ENCODE measurements at regions not wholly inside any gene's neighbourhood (a gene's known extent, or its start where the extent isn't known, plus 50 kb on each side); places are given as distances from the start of the nearest gene placed in this dataset.

DNA sequence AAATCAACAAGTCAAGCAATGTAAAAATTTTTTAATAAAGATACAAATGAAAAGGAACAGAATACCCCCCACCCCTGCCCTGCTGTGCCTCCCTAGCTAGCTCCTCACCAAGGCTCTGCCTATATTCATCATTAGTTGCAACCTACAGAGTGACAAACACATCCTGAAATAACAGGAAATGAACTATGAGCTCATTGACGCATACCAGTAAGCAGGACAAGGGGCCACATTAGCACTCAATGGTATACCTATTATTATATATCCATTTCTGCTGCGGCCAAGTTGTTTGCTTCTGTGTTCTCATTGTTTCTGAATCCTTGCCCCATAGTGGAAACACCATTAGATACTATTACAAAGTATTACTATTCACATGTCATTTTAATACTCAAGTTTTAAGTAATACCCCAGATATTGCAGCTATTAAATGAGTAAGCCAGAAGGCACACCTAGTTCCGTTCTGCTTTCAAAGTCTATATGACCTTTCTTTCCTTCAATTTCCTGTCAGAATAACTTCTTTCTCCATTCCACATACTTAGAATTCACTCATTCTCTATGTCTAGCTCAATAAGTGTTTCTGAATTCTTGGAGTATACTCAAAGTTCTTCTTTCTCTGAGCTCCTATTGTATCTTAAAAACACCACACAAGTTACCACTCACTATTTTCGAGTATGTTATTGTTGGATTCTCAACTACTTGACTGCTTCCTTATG, 1214.9 kb downstream of the PLA2G4A start (continued):
- no peak for TF ChIP-seq EZH2phosphoT487 (IDR thresholded peaks at IDR 0.05; ENCODE audit: unreplicated experiment)
- TF ChIP-seq, protein P1, sequence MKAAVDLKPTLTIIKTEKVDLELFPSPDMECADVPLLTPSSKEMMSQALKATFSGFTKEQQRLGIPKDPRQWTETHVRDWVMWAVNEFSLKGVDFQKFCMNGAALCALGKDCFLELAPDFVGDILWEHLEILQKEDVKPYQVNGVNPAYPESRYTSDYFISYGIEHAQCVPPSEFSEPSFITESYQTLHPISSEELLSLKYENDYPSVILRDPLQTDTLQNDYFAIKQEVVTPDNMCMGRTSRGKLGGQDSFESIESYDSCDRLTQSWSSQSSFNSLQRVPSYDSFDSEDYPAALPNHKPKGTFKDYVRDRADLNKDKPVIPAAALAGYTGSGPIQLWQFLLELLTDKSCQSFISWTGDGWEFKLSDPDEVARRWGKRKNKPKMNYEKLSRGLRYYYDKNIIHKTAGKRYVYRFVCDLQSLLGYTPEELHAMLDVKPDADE (IDR thresholded peaks at IDR 0.05): no peak

DNA sequence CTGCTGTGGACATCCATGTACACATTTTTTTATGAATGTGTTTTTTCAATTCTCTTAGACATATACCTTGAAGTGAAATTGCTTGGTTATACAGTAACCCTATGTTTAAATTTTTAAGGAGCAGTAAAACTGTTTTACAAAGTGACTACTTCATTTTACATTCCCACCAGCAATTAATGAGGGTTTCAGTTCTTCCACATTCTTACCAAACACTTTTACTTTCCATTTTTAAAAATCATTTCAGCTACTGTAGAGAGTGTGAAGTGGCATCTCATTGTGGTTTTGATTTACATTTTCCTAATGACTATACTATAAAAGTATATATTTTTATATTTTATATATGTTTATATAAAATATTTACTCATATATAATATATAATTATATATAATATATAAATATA, 1221.5 kb downstream of the PLA2G4A start:
- Histone ChIP-seq H3K36me3 (ENCODE audit: insufficient read depth) (no peaks in the 10 kb centered on the region), H3K27ac (ENCODE audit: low read depth) (no peak overlapping the region), H4K20me1 (replicated peaks; ENCODE audit: insufficient read depth) (no peaks in the 10 kb centered on the region), H2AFZ (no peak overlapping the region), H3K9me2 (ENCODE audit: insufficient read depth) (no peaks in the 10 kb centered on the region), H3F3A (replicated peaks; ENCODE audit: low read depth) (no peaks in the 10 kb centered on the region), H3K4me3 (no peak overlapping the region), H3K79me2 (replicated peaks; ENCODE audit: insufficient read depth) (no peaks in the 10 kb centered on the region), H3K27me3 (ENCODE audit: insufficient read depth) (no peaks in the 10 kb centered on the region), H3K4me1 (ENCODE audit: insufficient read depth) (no peaks in the 10 kb centered on the region), H3K4me2 (no peak overlapping the region)
- H3K27ac Mint-ChIP-seq: no peak overlapping the region
- peaks cover 2% of the 10 kb centered on the region for H3K27me3 Mint-ChIP-seq (ENCODE audit: insufficient read depth, low read depth, poor library complexity)
- H3K36me3 Mint-ChIP-seq (ENCODE audit: low read depth): no peaks in the 10 kb centered on the region
- no peak for ATAC-seq
- no peaks in the 10 kb centered on the region for H3K4me1 Mint-ChIP-seq
- H3K9me3 Mint-ChIP-seq: no peaks in the 10 kb centered on the region
- DNase-seq (ENCODE audit: low spot score): no peak
- no peak overlapping the region for H3K4me3 Mint-ChIP-seq
- TF ChIP-seq EZH2 (IDR thresholded peaks at IDR 0.05; ENCODE audit: low read depth, unreplicated experiment) (no peak), EZH2phosphoT487 (IDR thresholded peaks at IDR 0.05; ENCODE audit: unreplicated experiment) (no peak), NANOG (IDR thresholded peaks at IDR 0.05; ENCODE audit: borderline replicate concordance) (no peak), ZNF331 (CRISPR knock-in tag; IDR thresholded peaks at IDR 0.05; ENCODE audit: low read depth) (no peak), CREB1 (CRISPR knock-in tag; IDR thresholded peaks at IDR 0.05; ENCODE audit: low read depth) (no peak), STAT1 (IDR thresholded peaks at IDR 0.05; ENCODE audit: unreplicated experiment) (no peak), ZNF114 (CRISPR knock-in tag; IDR thresholded peaks at IDR 0.05) (no peak), JUNB (IDR thresholded peaks at IDR 0.05; ENCODE audit: unreplicated experiment) (no peak)
- TF ChIP-seq, protein P2, sequence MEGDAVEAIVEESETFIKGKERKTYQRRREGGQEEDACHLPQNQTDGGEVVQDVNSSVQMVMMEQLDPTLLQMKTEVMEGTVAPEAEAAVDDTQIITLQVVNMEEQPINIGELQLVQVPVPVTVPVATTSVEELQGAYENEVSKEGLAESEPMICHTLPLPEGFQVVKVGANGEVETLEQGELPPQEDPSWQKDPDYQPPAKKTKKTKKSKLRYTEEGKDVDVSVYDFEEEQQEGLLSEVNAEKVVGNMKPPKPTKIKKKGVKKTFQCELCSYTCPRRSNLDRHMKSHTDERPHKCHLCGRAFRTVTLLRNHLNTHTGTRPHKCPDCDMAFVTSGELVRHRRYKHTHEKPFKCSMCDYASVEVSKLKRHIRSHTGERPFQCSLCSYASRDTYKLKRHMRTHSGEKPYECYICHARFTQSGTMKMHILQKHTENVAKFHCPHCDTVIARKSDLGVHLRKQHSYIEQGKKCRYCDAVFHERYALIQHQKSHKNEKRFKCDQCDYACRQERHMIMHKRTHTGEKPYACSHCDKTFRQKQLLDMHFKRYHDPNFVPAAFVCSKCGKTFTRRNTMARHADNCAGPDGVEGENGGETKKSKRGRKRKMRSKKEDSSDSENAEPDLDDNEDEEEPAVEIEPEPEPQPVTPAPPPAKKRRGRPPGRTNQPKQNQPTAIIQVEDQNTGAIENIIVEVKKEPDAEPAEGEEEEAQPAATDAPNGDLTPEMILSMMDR (conservative IDR thresholded peaks at IDR 0.05; ENCODE audit: low read depth in 2 of 2): no peak
- TF ChIP-seq, protein P3, sequence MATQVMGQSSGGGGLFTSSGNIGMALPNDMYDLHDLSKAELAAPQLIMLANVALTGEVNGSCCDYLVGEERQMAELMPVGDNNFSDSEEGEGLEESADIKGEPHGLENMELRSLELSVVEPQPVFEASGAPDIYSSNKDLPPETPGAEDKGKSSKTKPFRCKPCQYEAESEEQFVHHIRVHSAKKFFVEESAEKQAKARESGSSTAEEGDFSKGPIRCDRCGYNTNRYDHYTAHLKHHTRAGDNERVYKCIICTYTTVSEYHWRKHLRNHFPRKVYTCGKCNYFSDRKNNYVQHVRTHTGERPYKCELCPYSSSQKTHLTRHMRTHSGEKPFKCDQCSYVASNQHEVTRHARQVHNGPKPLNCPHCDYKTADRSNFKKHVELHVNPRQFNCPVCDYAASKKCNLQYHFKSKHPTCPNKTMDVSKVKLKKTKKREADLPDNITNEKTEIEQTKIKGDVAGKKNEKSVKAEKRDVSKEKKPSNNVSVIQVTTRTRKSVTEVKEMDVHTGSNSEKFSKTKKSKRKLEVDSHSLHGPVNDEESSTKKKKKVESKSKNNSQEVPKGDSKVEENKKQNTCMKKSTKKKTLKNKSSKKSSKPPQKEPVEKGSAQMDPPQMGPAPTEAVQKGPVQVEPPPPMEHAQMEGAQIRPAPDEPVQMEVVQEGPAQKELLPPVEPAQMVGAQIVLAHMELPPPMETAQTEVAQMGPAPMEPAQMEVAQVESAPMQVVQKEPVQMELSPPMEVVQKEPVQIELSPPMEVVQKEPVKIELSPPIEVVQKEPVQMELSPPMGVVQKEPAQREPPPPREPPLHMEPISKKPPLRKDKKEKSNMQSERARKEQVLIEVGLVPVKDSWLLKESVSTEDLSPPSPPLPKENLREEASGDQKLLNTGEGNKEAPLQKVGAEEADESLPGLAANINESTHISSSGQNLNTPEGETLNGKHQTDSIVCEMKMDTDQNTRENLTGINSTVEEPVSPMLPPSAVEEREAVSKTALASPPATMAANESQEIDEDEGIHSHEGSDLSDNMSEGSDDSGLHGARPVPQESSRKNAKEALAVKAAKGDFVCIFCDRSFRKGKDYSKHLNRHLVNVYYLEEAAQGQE (IDR thresholded peaks at IDR 0.05; ENCODE audit: unreplicated experiment): no peak
- TF ChIP-seq, protein P4, sequence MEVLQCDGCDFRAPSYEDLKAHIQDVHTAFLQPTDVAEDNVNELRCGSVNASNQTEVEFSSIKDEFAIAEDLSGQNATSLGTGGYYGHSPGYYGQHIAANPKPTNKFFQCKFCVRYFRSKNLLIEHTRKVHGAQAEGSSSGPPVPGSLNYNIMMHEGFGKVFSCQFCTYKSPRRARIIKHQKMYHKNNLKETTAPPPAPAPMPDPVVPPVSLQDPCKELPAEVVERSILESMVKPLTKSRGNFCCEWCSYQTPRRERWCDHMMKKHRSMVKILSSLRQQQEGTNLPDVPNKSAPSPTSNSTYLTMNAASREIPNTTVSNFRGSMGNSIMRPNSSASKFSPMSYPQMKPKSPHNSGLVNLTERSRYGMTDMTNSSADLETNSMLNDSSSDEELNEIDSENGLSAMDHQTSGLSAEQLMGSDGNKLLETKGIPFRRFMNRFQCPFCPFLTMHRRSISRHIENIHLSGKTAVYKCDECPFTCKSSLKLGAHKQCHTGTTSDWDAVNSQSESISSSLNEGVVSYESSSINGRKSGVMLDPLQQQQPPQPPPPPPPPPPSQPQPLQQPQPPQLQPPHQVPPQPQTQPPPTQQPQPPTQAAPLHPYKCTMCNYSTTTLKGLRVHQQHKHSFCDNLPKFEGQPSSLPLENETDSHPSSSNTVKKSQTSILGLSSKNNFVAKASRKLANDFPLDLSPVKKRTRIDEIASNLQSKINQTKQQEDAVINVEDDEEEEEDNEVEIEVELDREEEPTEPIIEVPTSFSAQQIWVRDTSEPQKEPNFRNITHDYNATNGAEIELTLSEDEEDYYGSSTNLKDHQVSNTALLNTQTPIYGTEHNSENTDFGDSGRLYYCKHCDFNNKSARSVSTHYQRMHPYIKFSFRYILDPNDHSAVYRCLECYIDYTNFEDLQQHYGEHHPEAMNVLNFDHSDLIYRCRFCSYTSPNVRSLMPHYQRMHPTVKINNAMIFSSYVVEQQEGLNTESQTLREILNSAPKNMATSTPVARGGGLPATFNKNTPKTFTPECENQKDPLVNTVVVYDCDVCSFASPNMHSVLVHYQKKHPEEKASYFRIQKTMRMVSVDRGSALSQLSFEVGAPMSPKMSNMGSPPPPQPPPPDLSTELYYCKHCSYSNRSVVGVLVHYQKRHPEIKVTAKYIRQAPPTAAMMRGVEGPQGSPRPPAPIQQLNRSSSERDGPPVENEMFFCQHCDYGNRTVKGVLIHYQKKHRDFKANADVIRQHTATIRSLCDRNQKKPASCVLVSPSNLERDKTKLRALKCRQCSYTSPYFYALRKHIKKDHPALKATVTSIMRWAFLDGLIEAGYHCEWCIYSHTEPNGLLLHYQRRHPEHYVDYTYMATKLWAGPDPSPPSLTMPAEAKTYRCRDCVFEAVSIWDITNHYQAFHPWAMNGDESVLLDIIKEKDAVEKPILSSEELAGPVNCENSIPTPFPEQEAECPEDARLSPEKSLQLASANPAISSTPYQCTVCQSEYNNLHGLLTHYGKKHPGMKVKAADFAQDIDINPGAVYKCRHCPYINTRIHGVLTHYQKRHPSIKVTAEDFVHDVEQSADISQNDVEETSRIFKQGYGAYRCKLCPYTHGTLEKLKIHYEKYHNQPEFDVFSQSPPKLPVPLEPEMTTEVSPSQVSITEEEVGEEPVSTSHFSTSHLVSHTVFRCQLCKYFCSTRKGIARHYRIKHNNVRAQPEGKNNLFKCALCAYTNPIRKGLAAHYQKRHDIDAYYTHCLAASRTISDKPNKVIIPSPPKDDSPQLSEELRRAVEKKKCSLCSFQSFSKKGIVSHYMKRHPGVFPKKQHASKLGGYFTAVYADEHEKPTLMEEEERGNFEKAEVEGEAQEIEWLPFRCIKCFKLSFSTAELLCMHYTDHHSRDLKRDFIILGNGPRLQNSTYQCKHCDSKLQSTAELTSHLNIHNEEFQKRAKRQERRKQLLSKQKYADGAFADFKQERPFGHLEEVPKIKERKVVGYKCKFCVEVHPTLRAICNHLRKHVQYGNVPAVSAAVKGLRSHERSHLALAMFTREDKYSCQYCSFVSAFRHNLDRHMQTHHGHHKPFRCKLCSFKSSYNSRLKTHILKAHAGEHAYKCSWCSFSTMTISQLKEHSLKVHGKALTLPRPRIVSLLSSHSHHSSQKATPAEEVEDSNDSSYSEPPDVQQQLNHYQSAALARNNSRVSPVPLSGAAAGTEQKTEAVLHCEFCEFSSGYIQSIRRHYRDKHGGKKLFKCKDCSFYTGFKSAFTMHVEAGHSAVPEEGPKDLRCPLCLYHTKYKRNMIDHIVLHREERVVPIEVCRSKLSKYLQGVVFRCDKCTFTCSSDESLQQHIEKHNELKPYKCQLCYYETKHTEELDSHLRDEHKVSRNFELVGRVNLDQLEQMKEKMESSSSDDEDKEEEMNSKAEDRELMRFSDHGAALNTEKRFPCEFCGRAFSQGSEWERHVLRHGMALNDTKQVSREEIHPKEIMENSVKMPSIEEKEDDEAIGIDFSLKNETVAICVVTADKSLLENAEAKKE (CRISPR knock-in tag; IDR thresholded peaks at IDR 0.05): no peak

Data from GM23338 (cell line).